Natural killer cell (primary cell): ENCODE measurements at regions not wholly inside any gene's neighbourhood (a gene's known extent, or its start where the extent isn't known, plus 50 kb on each side); places are given as distances from the start of the nearest gene placed in this dataset.

Experiments
- ATAC-seq, 3 donors: fragments of 150-1000 bp in 2 of 3; fragments of 200-7000 bp in 1 of 3; cut with Tn5 transposase; 1 replicate in 1 of 3; 2 replicates in 2 of 3; pipeline ENCODE4 v1.10.0; 2021; ENCODE audit warnings: mild to moderate bottlenecking in 2 of 3, moderate library complexity in 2 of 3
- DNase-seq, 2 donors: peaks; one replicate each; pipeline versions ENCODE4 v3.0.0 to v3.0.0-alpha.2; 2013 to 2021; ENCODE audit warnings: mixed read lengths in 1 of 2
- H3K27ac ChIP-seq: one replicate; pipeline ENCODE4 v1.5.1; 2013; ENCODE audit warnings: mild to moderate bottlenecking, low read length
- H3K27me3 ChIP-seq: one replicate; pipeline ENCODE4 v1.6.1; 2013; ENCODE audit warnings: low read length; ENCODE audit not compliant: control insufficient read depth, insufficient read depth
- H3K36me3 ChIP-seq: one replicate; pipeline ENCODE4 v1.6.1; 2013; ENCODE audit warnings: low read length; ENCODE audit not compliant: control insufficient read depth, insufficient read depth
- H3K4me1 ChIP-seq: one replicate; pipeline ENCODE4 v1.6.1; 2013; ENCODE audit warnings: low read length; ENCODE audit not compliant: control insufficient read depth, insufficient read depth
- H3K4me3 ChIP-seq: one replicate; pipeline ENCODE4 v1.5.1; 2013; ENCODE audit warnings: low read length
- H3K9me3 ChIP-seq: one replicate; pipeline ENCODE4 v1.6.1; 2013; ENCODE audit warnings: low read length; ENCODE audit not compliant: control insufficient read depth, insufficient read depth
- H3K27ac Mint-ChIP-seq, 2 donors: one replicate each; pipeline ENCODE4 v1.8.0; 2022; ENCODE audit warnings: mild to moderate bottlenecking in 2 of 2, mixed read lengths in 2 of 2, moderate library complexity in 1 of 2
- H3K27me3 Mint-ChIP-seq, 2 donors: one replicate each; pipeline ENCODE4 v1.8.0; 2022; ENCODE audit warnings: low read depth in 2 of 2, mixed read lengths in 2 of 2
- H3K36me3 Mint-ChIP-seq: one replicate; pipeline ENCODE4 v1.8.0; 2022; ENCODE audit warnings: mixed read lengths
- H3K4me1 Mint-ChIP-seq, 2 donors: one replicate each; pipeline ENCODE4 v1.8.0; 2022; ENCODE audit warnings: mixed read lengths in 2 of 2
- H3K4me3 Mint-ChIP-seq: one replicate; pipeline ENCODE4 v1.8.0; 2022; ENCODE audit warnings: mild to moderate bottlenecking, moderate library complexity, mixed read lengths
- H3K9me3 Mint-ChIP-seq, 2 donors: one replicate each; pipeline ENCODE4 v1.8.0; 2022; ENCODE audit warnings: mixed read lengths in 2 of 2
- CTCF ChIP-seq: fragments of 200-600 bp; IDR thresholded peaks from one replicate; pipeline ENCODE4 v1.8.0; 2022; ENCODE audit warnings: antibody characterized with exemption
- WGBS: methylation state at CpG from one replicate; pipeline ENCODE4 v1.1.7; 2013; ENCODE audit warnings: missing lambda C conversion rate; ENCODE audit not compliant: insufficient coverage; 5-methylcytosine and 5-hydroxymethylcytosine counted together
- intact Hi-C: fragments of 100-400 bp; cut with micrococcal nuclease; formaldehyde crosslinking; loops from one replicate; pipeline ENCODE4 v1.14.2; 2022

DNA sequence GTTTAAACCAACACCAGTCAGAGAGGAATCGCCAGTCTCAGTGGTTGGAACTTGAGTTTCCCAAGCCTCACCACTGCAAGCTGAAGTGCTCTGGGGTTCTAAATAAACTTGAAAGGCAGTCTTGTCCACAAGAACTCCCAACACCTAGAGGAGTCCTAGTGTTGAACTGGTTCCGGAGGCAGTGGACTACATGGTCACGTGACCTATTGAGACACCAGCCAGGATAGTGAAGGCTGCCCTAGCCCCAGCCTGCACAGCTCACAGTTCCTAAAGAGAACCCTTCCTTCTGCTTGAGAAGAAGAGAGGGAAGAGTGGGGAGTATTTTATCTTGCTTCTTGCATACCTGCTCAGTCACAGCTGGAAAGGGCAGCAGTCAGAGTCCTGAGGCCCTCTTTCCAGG lies 1012.7 kb upstream of the ADGRL3 start:
- intact Hi-C loops = no loop called here
- no peak overlapping the region for H3K27ac ChIP-seq
- H3K27me3 ChIP-seq = no peaks in the 10 kb centered on the region
- H3K4me3 ChIP-seq = no peak overlapping the region
- Mint-ChIP-seq H3K4me1 (no peaks in the 10 kb centered on the region), H3K27ac (no peak overlapping the region), H3K9me3 (peaks cover 16 to 20% of the 10 kb centered on the region in 2 donors), H3K4me3 (no peak overlapping the region), H3K36me3 (peaks cover 8% of the 10 kb centered on the region), H3K27me3 (no peaks in the 10 kb centered on the region)
- no peak for ATAC-seq
- 100% methylated on average over 3 of the region's 3 CpGs for WGBS
- no peaks in the 10 kb centered on the region for H3K36me3 ChIP-seq
- peaks cover 8% of the 10 kb centered on the region for H3K9me3 ChIP-seq
- no peak for TF ChIP-seq CTCF
- no peak for DNase-seq
- no peaks in the 10 kb centered on the region for H3K4me1 ChIP-seq

DNA sequence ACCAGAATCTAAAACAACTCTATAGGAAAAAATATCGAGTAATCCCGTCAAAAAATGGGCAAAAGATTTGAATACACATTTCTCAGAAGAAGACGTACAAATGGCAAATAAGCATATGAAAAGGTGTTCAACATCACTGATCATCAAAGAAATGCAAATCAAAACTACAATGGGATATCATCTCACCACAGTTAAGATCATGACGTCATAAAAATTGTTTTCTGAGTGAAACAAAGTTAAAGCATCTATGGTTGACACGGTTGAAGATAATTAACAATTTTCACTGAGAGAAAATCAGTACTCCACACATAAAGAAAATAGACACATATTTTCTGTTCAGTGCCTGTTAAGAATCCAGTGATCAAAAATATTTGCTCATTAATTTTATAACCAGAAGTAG lies 1010.8 kb upstream of the ADGRL3 start:
- Mint-ChIP-seq H3K27ac (no peak overlapping the region), H3K36me3 (peaks cover 8% of the 10 kb centered on the region), H3K4me1 (no peaks in the 10 kb centered on the region), H3K4me3 (no peak overlapping the region), H3K9me3 (peaks cover 13 to 20% of the 10 kb centered on the region in 2 donors), H3K27me3 (no peaks in the 10 kb centered on the region)
- H3K9me3 ChIP-seq = peaks cover 8% of the 10 kb centered on the region
- H3K27me3 ChIP-seq = no peaks in the 10 kb centered on the region
- H3K36me3 ChIP-seq = no peaks in the 10 kb centered on the region
- TF ChIP-seq CTCF = no peak
- ATAC-seq (no peak), DNase-seq (no peak)
- no peak overlapping the region for H3K27ac ChIP-seq
- 80% methylated on average over 2 of the region's 5 CpGs for WGBS
- no peak overlapping the region for H3K4me3 ChIP-seq
- no peaks in the 10 kb centered on the region for H3K4me1 ChIP-seq
- intact Hi-C loops = no loop called here

- H3K9me3 Mint-ChIP-seq = peaks cover 4 to 11% of the 10 kb centered on the region in 2 donors
- DNase-seq (no peak), ATAC-seq (no peak)
- H3K27ac Mint-ChIP-seq = no peak overlapping the region
- Histone ChIP-seq H3K4me1 (no peaks in the 10 kb centered on the region), H3K27me3 (no peaks in the 10 kb centered on the region), H3K4me3 (no peak overlapping the region), H3K27ac (no peak overlapping the region), H3K9me3 (no peaks in the 10 kb centered on the region), H3K36me3 (no peaks in the 10 kb centered on the region)
- no peak overlapping the region for H3K4me3 Mint-ChIP-seq
- no peaks in the 10 kb centered on the region for H3K27me3 Mint-ChIP-seq
- intact Hi-C loops = no loop called here
- TF ChIP-seq CTCF = no peak
- no CpG with 5 or more reads among the region's 1 CpG for WGBS
- no peaks in the 10 kb centered on the region for H3K4me1 Mint-ChIP-seq
- peaks cover 8% of the 10 kb centered on the region for H3K36me3 Mint-ChIP-seq
Observed at GRCh38 chr4:60194214-60194613, 1005.9 kb upstream of the ADGRL3 start.

DNA sequence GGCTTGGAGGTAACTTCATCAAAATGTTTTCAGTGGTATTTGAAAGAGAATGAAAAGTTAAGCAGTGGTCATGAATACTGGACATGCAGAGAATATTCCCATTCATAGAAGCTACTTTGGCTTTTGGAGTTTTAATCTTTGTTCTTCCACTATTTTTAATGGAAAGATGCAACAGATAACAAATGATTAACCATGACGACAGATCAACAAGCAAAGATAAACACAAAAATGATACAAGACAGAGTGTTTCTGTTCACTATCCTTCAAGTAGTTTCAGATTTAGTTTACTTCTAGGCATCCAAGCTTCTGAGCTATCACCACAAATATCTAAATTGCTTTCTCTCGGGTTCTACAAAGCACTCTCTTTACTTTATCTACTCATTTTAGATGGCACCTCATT lies 1004.9 kb upstream of the ADGRL3 start:
- no peaks in the 10 kb centered on the region for H3K4me1 ChIP-seq
- Mint-ChIP-seq H3K27me3 (no peaks in the 10 kb centered on the region), H3K4me1 (no peaks in the 10 kb centered on the region), H3K36me3 (peaks cover 7% of the 10 kb centered on the region), H3K9me3 (peaks cover 4 to 8% of the 10 kb centered on the region in 2 donors), H3K4me3 (no peak overlapping the region), H3K27ac (no peak overlapping the region)
- no peaks in the 10 kb centered on the region for H3K36me3 ChIP-seq
- no peaks in the 10 kb centered on the region for H3K27me3 ChIP-seq
- DNase-seq (no peak), ATAC-seq (no peak)
- no peak for TF ChIP-seq CTCF
- WGBS = 69% methylated on average over 2 of the region's 2 CpGs
- H3K9me3 ChIP-seq = no peaks in the 10 kb centered on the region
- intact Hi-C loops = no loop called here
- no peak overlapping the region for H3K27ac ChIP-seq
- H3K4me3 ChIP-seq = no peak overlapping the region
